ENCODE measurements at regions not wholly inside any gene's neighbourhood (a gene's known extent, or its start where the extent isn't known, plus 50 kb on each side); places are given as distances from the start of the nearest gene placed in this dataset.

DNA sequence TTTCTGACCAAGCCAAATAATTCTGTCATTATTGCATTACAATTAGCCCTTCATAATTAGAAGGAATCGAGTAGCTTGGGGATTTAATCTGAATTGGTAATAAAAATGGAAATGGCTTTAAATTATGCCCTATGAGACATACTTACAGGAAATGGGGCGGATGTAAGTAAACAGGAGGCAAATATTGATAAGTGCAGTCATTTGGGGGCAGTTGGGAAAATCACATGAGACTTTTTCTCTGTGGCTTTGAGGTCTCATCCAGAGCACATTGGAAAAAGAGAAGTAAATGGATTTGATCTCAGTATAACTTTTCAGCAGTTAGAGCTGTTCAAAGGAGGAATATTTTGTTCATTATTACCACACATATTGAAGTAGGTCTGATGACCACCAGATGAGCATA is 307.8 kb upstream of the POM121L12 start:
- TF ChIP-seq TARDBP (IDR thresholded peaks at IDR 0.05) (no peak), SUZ12 (IDR thresholded peaks at IDR 0.05) (no peak), HDGF (IDR thresholded peaks at IDR 0.05; ENCODE audit: borderline replicate concordance) (no peak), ZNF384 (IDR thresholded peaks at IDR 0.05) (no peak), ARNT (IDR thresholded peaks at IDR 0.05) (no peak), ELF4 (IDR thresholded peaks at IDR 0.05) (no peak), NFRKB (IDR thresholded peaks at IDR 0.05) (no peak), BHLHE40 (IDR thresholded peaks at IDR 0.05; ENCODE audit: borderline replicate concordance) (no peak)
- TF ChIP-seq, protein P1, sequence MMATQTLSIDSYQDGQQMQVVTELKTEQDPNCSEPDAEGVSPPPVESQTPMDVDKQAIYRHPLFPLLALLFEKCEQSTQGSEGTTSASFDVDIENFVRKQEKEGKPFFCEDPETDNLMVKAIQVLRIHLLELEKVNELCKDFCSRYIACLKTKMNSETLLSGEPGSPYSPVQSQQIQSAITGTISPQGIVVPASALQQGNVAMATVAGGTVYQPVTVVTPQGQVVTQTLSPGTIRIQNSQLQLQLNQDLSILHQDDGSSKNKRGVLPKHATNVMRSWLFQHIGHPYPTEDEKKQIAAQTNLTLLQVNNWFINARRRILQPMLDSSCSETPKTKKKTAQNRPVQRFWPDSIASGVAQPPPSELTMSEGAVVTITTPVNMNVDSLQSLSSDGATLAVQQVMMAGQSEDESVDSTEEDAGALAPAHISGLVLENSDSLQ (IDR thresholded peaks at IDR 0.05): no peak

Data from HEK293T (cell line).